ENCODE measurements at regions not wholly inside any gene's neighbourhood (a gene's known extent, or its start where the extent isn't known, plus 50 kb on each side); places are given as distances from the start of the nearest gene placed in this dataset.
A peak's percentile ranks its signal among the peaks of the same experiment; 100 is the strongest.

GRCh38 chr14:65937079-65937959 is 524.8 kb downstream of the FUT8 start:
- no peak for DNase-seq

GRCh38 chr14:65937960-65938316 is 525.4 kb downstream of the FUT8 start:
- DNase-seq: no peak

- no peak for DNase-seq
Observed at GRCh38 chr14:65938738-65939137, 526.2 kb downstream of the FUT8 start.

- no peak for DNase-seq
Observed at GRCh38 chr14:65939184-65939583, 526.7 kb downstream of the FUT8 start.

GRCh38 chr14:65940056-65940735 is 527.7 kb downstream of the FUT8 start:
- no peak for DNase-seq

- DNase-seq: no peak
Observed at GRCh38 chr14:65941091-65941490, 528.6 kb downstream of the FUT8 start.

GRCh38 chr14:65943150-65943549 is 530.6 kb downstream of the FUT8 start:
- DNase-seq: no peak

- no peak for DNase-seq
Observed at GRCh38 chr14:65943916-65944410, 531.4 kb downstream of the FUT8 start.

GRCh38 chr14:65945327-65945726 is 532.8 kb downstream of the FUT8 start:
- no peak for DNase-seq

- no peak for DNase-seq
Observed at GRCh38 chr14:65946494-65946893, 534.0 kb downstream of the FUT8 start.

- DNase-seq: no peak
Observed at GRCh38 chr14:65948302-65948701, 535.8 kb downstream of the FUT8 start.

- DNase-seq: peak; percentile 5
Observed at GRCh38 chr14:65949711-65950516, 536.3 kb upstream of the CCDC196 start.

- no peak for DNase-seq
Observed at GRCh38 chr14:65954942-65955341, 531.2 kb upstream of the CCDC196 start.

GRCh38 chr14:65957631-65958205 is 528.5 kb upstream of the CCDC196 start:
- no peak for DNase-seq

- peak; percentile 15 for DNase-seq
Observed at GRCh38 chr14:65958664-65959562, 527.3 kb upstream of the CCDC196 start.

GRCh38 chr14:65959563-65960024 is 526.6 kb upstream of the CCDC196 start:
- no peak for DNase-seq

- no peak for DNase-seq
Observed at GRCh38 chr14:65961004-65961403, 525.2 kb upstream of the CCDC196 start.

GRCh38 chr14:65962952-65963351 is 523.2 kb upstream of the CCDC196 start:
- no peak for DNase-seq

GRCh38 chr14:65964366-65964765 is 521.8 kb upstream of the CCDC196 start:
- no peak for DNase-seq

- DNase-seq: no peak
Observed at GRCh38 chr14:65966188-65966587, 520.0 kb upstream of the CCDC196 start.

- no peak for DNase-seq
Observed at GRCh38 chr14:65972346-65972870, 513.8 kb upstream of the CCDC196 start.
